HepG2 (cell line): ENCODE measurements at regions not wholly inside any gene's neighbourhood (a gene's known extent, or its start where the extent isn't known, plus 50 kb on each side); places are given as distances from the start of the nearest gene placed in this dataset.

Experiments
- ATAC-seq: fragments of 200-7000 bp; cut with Tn5 transposase; 3 replicates; pipeline ENCODE4 v1.9.1; 2020; ENCODE audit warnings: mild to moderate bottlenecking, moderate library complexity
- BruUV-seq: library from RNA; stranded (reverse); fragments of 400-500 nt; replicated peaks from 2 replicates; lab custom pipeline; 2021; lab: Mats Ljungman, UMichigan
- CTCF ChIA-PET: fragments of 300-600 bp; formaldehyde crosslinking; extraction: SDS; loops from one replicate; lab custom pipeline; 2021; ENCODE audit warnings: low total read pairs, inconsistent platforms, low intra/inter-chr PET ratio; lab: Yijun Ruan, JAX
- POLR2A ChIA-PET: fragments of 350-600 bp; sonication (Branson Sonifier 250); formaldehyde crosslinking; loops from one replicate; lab custom pipeline; 2020; ENCODE audit warnings: antibody characterized with exemption, inconsistent platforms; lab: Yijun Ruan, JAX
- DNase-seq: peaks from one replicate; pipeline ENCODE4 v3.0.0-alpha.2; 2015; ENCODE audit warnings: low spot score
- FAIRE-seq: peaks from 3 replicates; lab custom pipeline; 2011; peaks lifted over from hg19 to GRCh38; lab: Jason Lieb, UNC
- H2AFZ ChIP-seq: one replicate; pipeline ENCODE4 v1.6.1; 2011; ENCODE audit warnings: low read length, inconsistent platforms
- H3K27ac ChIP-seq: fragments of 300-600 bp; 3 replicates; pipeline ENCODE4 v1.8.0; 2011; ENCODE audit warnings: mixed run types, mild to moderate bottlenecking, mixed read lengths, low read length, inconsistent platforms; ENCODE audit not compliant: insufficient read depth; ENCODE audit errors: extremely low read length
- H3K27me3 ChIP-seq, 2 experiments: fragments of 200-600 bp in 1 of 2; 2 replicates in 1 of 2; 3 replicates in 1 of 2; pipeline versions ENCODE4 v1.6.0 to v1.8.0; 2011; ENCODE audit warnings: low read length in 2 of 2, mild to moderate bottlenecking in 2 of 2, moderate library complexity in 2 of 2, inconsistent platforms in 1 of 2; ENCODE audit not compliant: insufficient read depth in 2 of 2, control insufficient read depth in 1 of 2
- H3K36me3 ChIP-seq, 2 experiments: fragments of 200-600 bp in 1 of 2; replicated peaks in 1 of 2; 2 replicates in 1 of 2; 3 replicates in 1 of 2; pipeline versions ENCODE4 v1.5.1 to v1.8.0; 2011; ENCODE audit warnings: low read length in 2 of 2, inconsistent platforms in 1 of 2; ENCODE audit not compliant: insufficient read depth in 2 of 2, control insufficient read depth in 1 of 2
- H3K4me1 ChIP-seq: 2 replicates; pipeline ENCODE4 v1.5.1; 2012; ENCODE audit warnings: low read length, inconsistent platforms; ENCODE audit not compliant: insufficient read depth
- H3K4me2 ChIP-seq: 2 replicates; pipeline ENCODE4 v1.6.0; 2011; ENCODE audit warnings: low read depth, low read length, inconsistent platforms
- H3K4me3 ChIP-seq, 3 experiments: fragments of 200-600 bp in 1 of 3; sonication (generic), shearing (Covaris generic) in 1 of 3; replicated peaks in 1 of 3; 2 replicates each; pipeline ENCODE4 v1.5.1; 2011 to 2016; ENCODE audit warnings: low read length in 3 of 3, inconsistent platforms in 2 of 3, low read depth in 2 of 3, mild to moderate bottlenecking in 2 of 3, control low read depth in 1 of 3, mixed read lengths in 1 of 3; ENCODE audit not compliant: insufficient read depth in 1 of 3
- H3K79me2 ChIP-seq: one replicate; pipeline ENCODE4 v1.6.1; 2011; ENCODE audit warnings: low read length, inconsistent platforms; ENCODE audit not compliant: insufficient read depth
- H3K9ac ChIP-seq: 2 replicates; pipeline ENCODE4 v1.6.0; 2011; ENCODE audit warnings: mild to moderate bottlenecking, low read depth, low read length, inconsistent platforms; ENCODE audit not compliant: insufficient read depth
- H3K9me3 ChIP-seq: 2 replicates; pipeline ENCODE4 v1.5.1; 2012; ENCODE audit warnings: mild to moderate bottlenecking, low read length
- H4K20me1 ChIP-seq: 2 replicates; pipeline ENCODE4 v1.6.0; 2011; ENCODE audit warnings: inconsistent platforms, mild to moderate bottlenecking, low read length, moderate library complexity; ENCODE audit not compliant: insufficient read depth
- KDM5B ChIP-seq: sonication (generic); formaldehyde crosslinking; IDR thresholded peaks from 2 replicates; pipeline ENCODE4 v1.4.0; 2020; ENCODE audit warnings: missing genetic modification reagents, mild to moderate bottlenecking, borderline replicate concordance
- NFE2L2 ChIP-seq: fragments of 150-350 bp; IDR thresholded peaks from 2 replicates; pipeline ENCODE4 v1.6.1; 2014; ENCODE audit warnings: low read length
- ZNF484 ChIP-seq: sonication (generic); formaldehyde crosslinking; IDR thresholded peaks from 2 replicates; pipeline ENCODE4 v1.5.1; 2020; ENCODE audit warnings: mild to moderate bottlenecking, low read depth, missing genetic modification reagents, borderline replicate concordance
- WGBS: methylation state at CpG from one replicate; pipeline ENCODE4 v1.1.6; 2017; ENCODE audit warnings: low lambda C conversion rate; 5-methylcytosine and 5-hydroxymethylcytosine counted together
- in situ Hi-C: cut with HindIII; loops from 2 replicates; pipeline ENCODE4 v1.10.0; 2017; ENCODE audit warnings: low pct_unique_long_range_greater_than_20kb; ENCODE audit not compliant: extremely low pct_ligation_motif_present
- intact Hi-C: fragments of 100-400 bp; cut with micrococcal nuclease; formaldehyde crosslinking; loops from one replicate; pipeline ENCODE4 v1.10.0; 2022; ENCODE audit not compliant: unreplicated experiment

- H3K9me3 ChIP-seq, result peaks cover 58% of the 10 kb centered on the region
- H3K4me2 ChIP-seq, result no peak overlapping the region
- no peak for ATAC-seq
- no peak overlapping the region for H2AFZ ChIP-seq
- TF ChIP-seq KDM5B, result no peak
- TF ChIP-seq, all 625 proteins: peak for 0
- no peaks in the 10 kb centered on the region for H3K4me1 ChIP-seq
- no peaks in the 10 kb centered on the region for H3K27me3 ChIP-seq
- CTCF ChIA-PET, result no interaction called here
- H3K79me2 ChIP-seq, result no peaks in the 10 kb centered on the region
- BruUV-seq, result no TSS peak
- no peaks in the 10 kb centered on the region for H3K36me3 ChIP-seq
- no peak for DNase-seq
- POLR2A ChIA-PET, result no interaction called here
- intact Hi-C loops (no loop called here), in situ Hi-C loops (no loop called here)
- H3K27ac ChIP-seq, result no peak overlapping the region
- H4K20me1 ChIP-seq, result no peaks in the 10 kb centered on the region
- no peak overlapping the region for H3K4me3 ChIP-seq
- no peak for FAIRE-seq
- no peak overlapping the region for H3K9ac ChIP-seq
- WGBS, result 10% methylated on average over 2 of the region's 2 CpGs
Observed at GRCh38 chr2:82694431-82694830, 1764.6 kb downstream of the SUCLG1 start.

- ATAC-seq (no peak), DNase-seq (no peak), FAIRE-seq (no peak)
- H3K4me2 ChIP-seq, result no peak overlapping the region
- intact Hi-C loops, result no loop called here
- no peaks in the 10 kb centered on the region for H4K20me1 ChIP-seq
- peaks cover 51% of the 10 kb centered on the region for H3K9me3 ChIP-seq
- H3K27me3 ChIP-seq, result no peaks in the 10 kb centered on the region
- WGBS, result 34% methylated on average over 2 of the region's 2 CpGs
- BruUV-seq, result no TSS peak
- ChIA-PET CTCF (no interaction called here), POLR2A (no interaction called here)
- no peak for TF ChIP-seq ZNF484
- peak; percentile 65 for TF ChIP-seq NFE2L2
- H3K27ac ChIP-seq, result no peak overlapping the region
- no peak overlapping the region for H2AFZ ChIP-seq
- no peaks in the 10 kb centered on the region for H3K4me1 ChIP-seq
- in situ Hi-C loops, result no loop called here
- H3K36me3 ChIP-seq, result no peaks in the 10 kb centered on the region
- no peak overlapping the region for H3K9ac ChIP-seq
- H3K4me3 ChIP-seq, result no peak overlapping the region
- no peaks in the 10 kb centered on the region for H3K79me2 ChIP-seq
Observed at GRCh38 chr2:82690757-82691411, 1768.2 kb downstream of the SUCLG1 start.
